H1 (cell line): ENCODE measurements at regions not wholly inside any gene's neighbourhood (a gene's known extent, or its start where the extent isn't known, plus 50 kb on each side); places are given as distances from the start of the nearest gene placed in this dataset.

Experiments
- CTCF ChIA-PET: fragments of 300-600 bp; sonication (Branson Sonifier 250); formaldehyde crosslinking; loops from one replicate; lab custom pipeline; 2021; ENCODE audit not compliant: partially characterized antibody; lab: Charles Lee
- POLR2A ChIA-PET: fragments of 300-600 bp; sonication (Branson Sonifier 250); formaldehyde crosslinking; loops from one replicate; lab custom pipeline; 2021; ENCODE audit warnings: inconsistent platforms; ENCODE audit not compliant: partially characterized antibody; lab: Charles Lee
- DNase-seq, 2 experiments: peaks; one replicate each; pipeline versions ENCODE4 v3.0.0 to v3.0.0-alpha.2; 2010 to 2022; ENCODE audit warnings: low spot score in 2 of 2, low read depth in 1 of 2, mixed read lengths in 1 of 2
- FAIRE-seq: peaks from 2 replicates; lab custom pipeline; 2011; peaks lifted over from hg19 to GRCh38; lab: Jason Lieb, UNC
- H2AFZ ChIP-seq: 2 replicates; pipeline ENCODE4 v1.8.1; 2012; ENCODE audit warnings: low read length, inconsistent platforms
- H2AK5ac ChIP-seq: 2 replicates; pipeline ENCODE4 v1.6.1; 2013; ENCODE audit warnings: low read depth, low read length
- H2BK120ac ChIP-seq: replicated peaks from 2 replicates; pipeline ENCODE3; 2013; ENCODE audit warnings: low read depth, low read length, inconsistent platforms
- H2BK12ac ChIP-seq: 2 replicates; pipeline ENCODE4 v1.6.1; 2013; ENCODE audit warnings: low read depth, low read length
- H2BK15ac ChIP-seq: 2 replicates; pipeline ENCODE4 v1.6.1; 2013; ENCODE audit warnings: low read length
- H2BK20ac ChIP-seq: 2 replicates; pipeline ENCODE4 v1.6.1; 2013; ENCODE audit warnings: low read length
- H2BK5ac ChIP-seq: 2 replicates; pipeline ENCODE4 v1.6.1; 2013; ENCODE audit warnings: low read depth, low read length
- H3K14ac ChIP-seq: 2 replicates; pipeline ENCODE4 v1.6.1; 2013; ENCODE audit warnings: inconsistent platforms; ENCODE audit not compliant: insufficient read length
- H3K18ac ChIP-seq: 2 replicates; pipeline ENCODE4 v1.6.1; 2013; ENCODE audit warnings: low read length; ENCODE audit errors: extremely low read depth
- H3K23ac ChIP-seq: 2 replicates; pipeline ENCODE4 v1.6.1; 2013; ENCODE audit warnings: inconsistent platforms; ENCODE audit not compliant: insufficient read length
- H3K23me2 ChIP-seq: 2 replicates; pipeline ENCODE4 v1.6.1; 2013; ENCODE audit warnings: low read depth, low read length
- H3K27ac ChIP-seq: 2 replicates; pipeline ENCODE4 v1.6.1; 2011; ENCODE audit warnings: low read depth, low read length, inconsistent platforms
- H3K27me3 ChIP-seq, 4 experiments: replicated peaks in 1 of 4; 1 replicate in 1 of 4; 2 replicates in 3 of 4; pipeline versions ENCODE4 v1.6.1 to v1.8.1; 2011 to 2013; ENCODE audit warnings: low read length in 3 of 4, mild to moderate bottlenecking in 3 of 4, inconsistent platforms in 2 of 4, mixed read lengths in 2 of 4, moderate library complexity in 1 of 4; ENCODE audit not compliant: control insufficient read depth in 3 of 4, insufficient read depth in 3 of 4; ENCODE audit errors: extremely low read depth in 1 of 4
- H3K36me3 ChIP-seq, 4 experiments: 2 replicates each; pipeline versions ENCODE4 v1.6.1 to v1.8.1; 2011 to 2013; ENCODE audit warnings: mild to moderate bottlenecking in 4 of 4, low read length in 3 of 4, moderate library complexity in 2 of 4, control low read depth in 1 of 4, inconsistent platforms in 1 of 4; ENCODE audit not compliant: insufficient read depth in 4 of 4, control insufficient read depth in 2 of 4
- H3K4ac ChIP-seq: replicated peaks from 2 replicates; pipeline ENCODE3; 2013; ENCODE audit warnings: low read length, low read depth, mixed read lengths, inconsistent platforms; ENCODE audit not compliant: insufficient read length
- H3K4me1 ChIP-seq, 4 experiments: replicated peaks in 1 of 4; 1 replicate in 1 of 4; 2 replicates in 3 of 4; pipeline versions ENCODE4 v1.6.1 to v1.8.1; 2011 to 2013; ENCODE audit warnings: low read length in 3 of 4, inconsistent platforms in 2 of 4, mixed read lengths in 1 of 4; ENCODE audit not compliant: insufficient read depth in 4 of 4, control insufficient read depth in 3 of 4
- H3K4me2 ChIP-seq, 2 experiments: 2 replicates each; pipeline versions ENCODE4 v1.6.1 to v1.8.1; 2011 to 2013; ENCODE audit warnings: low read depth in 2 of 2, low read length in 2 of 2, control low read depth in 1 of 2, inconsistent platforms in 1 of 2, mild to moderate bottlenecking in 1 of 2; ENCODE audit not compliant: insufficient read depth in 1 of 2
- H3K4me3 ChIP-seq, 4 experiments: fragments of 200-600, 300-600 bp in 1 of 4; sonication (generic), shearing (Covaris generic), sonication (Bioruptor Twin) in 1 of 4; 2 replicates each; pipeline versions ENCODE4 v1.5.1 to v1.8.1; 2011 to 2016; ENCODE audit warnings: low read length in 4 of 4, low read depth in 3 of 4, control low read depth in 2 of 4, inconsistent platforms in 2 of 4, mild to moderate bottlenecking in 2 of 4, mixed read lengths in 1 of 4, moderate library complexity in 1 of 4; ENCODE audit not compliant: insufficient read depth in 2 of 4; ENCODE audit errors: extremely low read depth in 1 of 4
- H3K56ac ChIP-seq: replicated peaks from 2 replicates; pipeline ENCODE3; 2013; ENCODE audit warnings: low read depth, mild to moderate bottlenecking, mixed read lengths, low read length, inconsistent platforms; ENCODE audit not compliant: insufficient read length
- H3K79me1 ChIP-seq: 2 replicates; pipeline ENCODE4 v1.6.1; 2013; ENCODE audit warnings: low read depth, low read length, control low read depth
- H3K79me2 ChIP-seq, 2 experiments: 2 replicates each; pipeline versions ENCODE4 v1.6.1 to v1.8.1; 2012 to 2013; ENCODE audit warnings: low read length in 2 of 2, mild to moderate bottlenecking in 2 of 2, inconsistent platforms in 1 of 2; ENCODE audit not compliant: insufficient read depth in 2 of 2, control insufficient read depth in 1 of 2
- H3K9ac ChIP-seq, 4 experiments: replicated peaks in 1 of 4; 1 replicate in 1 of 4; 2 replicates in 3 of 4; pipeline versions ENCODE4 v1.6.1 to v1.8.1; 2011 to 2013; ENCODE audit warnings: low read depth in 3 of 4, low read length in 3 of 4, control low read depth in 2 of 4, mild to moderate bottlenecking in 2 of 4, moderate library complexity in 2 of 4, inconsistent platforms in 1 of 4; ENCODE audit errors: extremely low read depth in 1 of 4
- H3K9me3 ChIP-seq, 2 experiments: 2 replicates each; pipeline versions ENCODE4 v1.6.1 to v1.8.1; 2012 to 2013; ENCODE audit warnings: mild to moderate bottlenecking in 2 of 2, moderate library complexity in 2 of 2, control low read depth in 1 of 2, inconsistent platforms in 1 of 2, low read depth in 1 of 2, low read length in 1 of 2, mixed read lengths in 1 of 2; ENCODE audit not compliant: insufficient read depth in 2 of 2
- H4K20me1 ChIP-seq, 2 experiments: replicated peaks in 1 of 2; 2 replicates each; pipeline versions ENCODE3 to v1.8.1; 2011 to 2013; ENCODE audit warnings: inconsistent platforms in 2 of 2, low read length in 2 of 2, mild to moderate bottlenecking in 1 of 2; ENCODE audit not compliant: insufficient read depth in 2 of 2, control insufficient read depth in 1 of 2
- H4K5ac ChIP-seq: 2 replicates; pipeline ENCODE4 v1.6.1; 2013; ENCODE audit warnings: low read length, low read depth, mixed read lengths, inconsistent platforms; ENCODE audit not compliant: insufficient read length
- H4K8ac ChIP-seq: 2 replicates; pipeline ENCODE4 v1.8.0; 2013; ENCODE audit warnings: mild to moderate bottlenecking, moderate library complexity, low read length, inconsistent platforms; ENCODE audit not compliant: insufficient read depth; ENCODE audit errors: extremely low read depth
- H4K91ac ChIP-seq: replicated peaks from 2 replicates; pipeline ENCODE3; 2013; ENCODE audit warnings: low read length, mixed read lengths, inconsistent platforms; ENCODE audit not compliant: insufficient read length
- CBX8 ChIP-seq: fragments of 300-800, 300-1000 bp; sonication (generic); IDR thresholded peaks from 2 replicates; pipeline ENCODE4 v1.7.1; 2016; ENCODE audit warnings: low read depth, low read length, borderline replicate concordance
- CHD2 ChIP-seq: IDR thresholded peaks from 2 replicates; pipeline ENCODE4 v1.6.1; 2012; ENCODE audit warnings: low read length, improper control_type of control experiment
- EZH2 ChIP-seq: fragments of 200-600 bp; sonication (generic); IDR thresholded peaks from 2 replicates; pipeline ENCODE4 v1.7.1; 2012; ENCODE audit warnings: low read depth, mild to moderate bottlenecking, moderate library complexity, low read length, inconsistent platforms; ENCODE audit not compliant: severe bottlenecking
- JUN ChIP-seq: IDR thresholded peaks from 2 replicates; pipeline ENCODE4 v1.6.1; 2011; ENCODE audit warnings: low read depth, mild to moderate bottlenecking, improper control_type of control experiment, low read length
- KDM4A ChIP-seq: IDR thresholded peaks from one replicate; pipeline ENCODE4 v1.7.1; 2012; ENCODE audit warnings: low read depth, mild to moderate bottlenecking, moderate library complexity, low read length, inconsistent platforms; ENCODE audit not compliant: severe bottlenecking
- MAFK ChIP-seq: IDR thresholded peaks from 2 replicates; pipeline ENCODE4 v1.6.1; 2012; ENCODE audit warnings: low read depth, mild to moderate bottlenecking, improper control_type of control experiment, low read length
- RAD21 ChIP-seq, 2 experiments: IDR thresholded peaks in 1 of 2; conservative IDR thresholded peaks in 1 of 2; 2 replicates each; pipeline ENCODE4 v1.6.1; 2011; ENCODE audit warnings: low read depth in 2 of 2, low read length in 2 of 2, improper control_type of control experiment in 1 of 2, inconsistent platforms in 1 of 2, mild to moderate bottlenecking in 1 of 2, moderate library complexity in 1 of 2
- RXRA ChIP-seq: IDR thresholded peaks from 2 replicates; pipeline ENCODE4 v1.6.1; 2011; ENCODE audit warnings: low read depth, mild to moderate bottlenecking, low read length, moderate library complexity; ENCODE audit not compliant: insufficient read depth
- SIX5 ChIP-seq: IDR thresholded peaks from 2 replicates; pipeline ENCODE4 v1.6.1; 2011; ENCODE audit warnings: mild to moderate bottlenecking, low read depth, low read length
- TEAD4 ChIP-seq: IDR thresholded peaks from 2 replicates; pipeline ENCODE4 v1.6.1; 2012; ENCODE audit warnings: low read depth, low read length, inconsistent platforms, mixed read lengths
- WGBS, 2 experiments: shearing (Covaris generic) in 1 of 2; methylation state at CpG; one replicate each; pipeline versions ENCODE4 v1.1.6 to v1.1.7; 2013 to 2015; ENCODE audit warnings: low lambda C conversion rate in 2 of 2, mixed read lengths in 2 of 2, inconsistent platforms in 1 of 2, low coverage in 1 of 2, missing lambda C conversion rate in 1 of 2; ENCODE audit not compliant: insufficient replicate concordance in 2 of 2, insufficient coverage in 1 of 2, insufficient read length in 1 of 2; ENCODE audit errors: extremely low coverage in 1 of 2, missing lambda C conversion rate in 1 of 2; 5-methylcytosine and 5-hydroxymethylcytosine counted together

GRCh38 chr4:188414441-188414840 is 275.2 kb downstream of the TRIML1 start:
- no peak overlapping the region for H2BK20ac ChIP-seq
- H4K8ac ChIP-seq: no peak overlapping the region
- H3K56ac ChIP-seq: no peak overlapping the region
- no peak overlapping the region for H3K4me2 ChIP-seq
- H2BK5ac ChIP-seq: no peak overlapping the region
- H3K4me1 ChIP-seq: no peaks in the 10 kb centered on the region
- H4K91ac ChIP-seq: no peak overlapping the region
- H3K9ac ChIP-seq: no peak overlapping the region
- H3K14ac ChIP-seq: no peak overlapping the region
- no peaks in the 10 kb centered on the region for H3K79me2 ChIP-seq
- DNase-seq (no peak), FAIRE-seq (no peak)
- H3K27ac ChIP-seq: no peak overlapping the region
- no peak overlapping the region for H2AFZ ChIP-seq
- TF ChIP-seq KDM4A: no peak
- TF ChIP-seq RAD21 (IDR thresholded peaks at IDR 0.05 in 1 of 2, conservative IDR thresholded peaks at IDR 0.05 in 1 of 2; ENCODE audit: low read depth in 2 of 2, low read length in 2 of 2): no peak
- no peak for TF ChIP-seq CBX8
- TF ChIP-seq TEAD4: no peak
- no peak for TF ChIP-seq EZH2
- no peak for TF ChIP-seq MAFK
- no peak for TF ChIP-seq SIX5
- TF ChIP-seq RXRA: no peak
- TF ChIP-seq CHD2: no peak
- no peak for TF ChIP-seq JUN
- H4K5ac ChIP-seq: no peak overlapping the region
- no peak overlapping the region for H3K4me3 ChIP-seq
- no peaks in the 10 kb centered on the region for H3K36me3 ChIP-seq
- ChIA-PET POLR2A (no interaction called here), CTCF (interaction anchor here (1.1 to 1.2 kb wide), 2 partner anchors 13 to 15 kb away, joined by 4 read pairs; no protein-coding TSS in a partner anchor)
- no peak overlapping the region for H2BK12ac ChIP-seq
- H3K79me1 ChIP-seq: no peaks in the 10 kb centered on the region
- H2AK5ac ChIP-seq: no peak overlapping the region
- H3K4ac ChIP-seq: no peak overlapping the region
- 89% methylated on average over 10 of the region's 10 CpGs; no CpG with 5 or more reads in 1 of the 2 experiments for WGBS, 2 experiments
- H2BK15ac ChIP-seq: no peak overlapping the region
- H2BK120ac ChIP-seq: no peak overlapping the region
- H3K23ac ChIP-seq: no peak overlapping the region
- no peak overlapping the region for H3K18ac ChIP-seq
- no peaks in the 10 kb centered on the region; a peak in 1 of 4 replicates for H3K9me3 ChIP-seq
- H3K23me2 ChIP-seq: no peaks in the 10 kb centered on the region
- no peaks in the 10 kb centered on the region for H3K27me3 ChIP-seq
- no peaks in the 10 kb centered on the region for H4K20me1 ChIP-seq
